T-helper 2 cell treated with Interferon-gamma antibody and Interleukin-4, amounts not matched to agents 5 μg/mL and 100 μg/mL, for 36 hours (primary cell): ENCODE measurements at regions not wholly inside any gene's neighbourhood (a gene's known extent, or its start where the extent isn't known, plus 50 kb on each side); places are given as distances from the start of the nearest gene placed in this dataset.

ENCODE experiments used
- DNase-seq: peaks from one replicate; pipeline ENCODE4 v3.0.0; 2021; ENCODE audit warnings: low spot score
- H3K27ac Mint-ChIP-seq: one replicate; pipeline ENCODE4 v1.8.0; 2021; ENCODE audit warnings: mild to moderate bottlenecking, mixed read lengths
- H3K27me3 Mint-ChIP-seq: one replicate; pipeline ENCODE4 v1.8.0; 2021; ENCODE audit warnings: low read depth, mixed read lengths
- H3K36me3 Mint-ChIP-seq: one replicate; pipeline ENCODE4 v1.8.0; 2021; ENCODE audit warnings: low read depth, mixed read lengths
- H3K4me1 Mint-ChIP-seq: one replicate; pipeline ENCODE4 v1.8.0; 2021; ENCODE audit warnings: low read depth, mixed read lengths
- H3K4me3 Mint-ChIP-seq: one replicate; pipeline ENCODE4 v1.8.0; 2022; ENCODE audit warnings: mild to moderate bottlenecking, moderate library complexity, mixed read lengths
- H3K9me3 Mint-ChIP-seq: one replicate; pipeline ENCODE4 v1.8.0; 2021; ENCODE audit warnings: mixed read lengths

DNA sequence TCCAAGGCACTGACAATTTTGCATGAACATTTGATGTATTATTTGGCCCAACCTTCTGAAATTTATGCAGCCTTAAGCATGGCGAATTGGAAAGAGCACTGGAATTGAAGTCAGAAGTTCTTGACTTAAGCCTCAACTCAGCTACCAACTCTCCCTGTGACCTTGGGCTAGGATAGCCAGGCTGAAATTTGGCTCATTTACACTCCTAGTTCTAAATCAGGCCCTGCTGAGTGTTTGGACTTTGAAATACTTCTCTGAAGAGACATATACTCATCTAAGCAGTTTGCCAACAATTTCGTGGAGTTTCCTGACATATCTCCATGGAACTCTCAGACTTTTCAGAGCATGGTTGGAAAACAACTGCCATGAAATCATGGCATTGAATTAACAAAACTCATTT lies 489.6 kb upstream of the PIK3C3 start:
- Mint-ChIP-seq H3K27ac (no peak overlapping the region), H3K4me3 (no peak overlapping the region)

GRCh38 chr18:41464278-41464677 lies 490.8 kb upstream of the PIK3C3 start:
- H3K27me3 Mint-ChIP-seq: no peaks in the 10 kb centered on the region
- H3K4me1 Mint-ChIP-seq: no peaks in the 10 kb centered on the region
- no peak overlapping the region for H3K4me3 Mint-ChIP-seq
- H3K9me3 Mint-ChIP-seq: peaks cover 9% of the 10 kb centered on the region
- DNase-seq: no peak
- no peak overlapping the region for H3K27ac Mint-ChIP-seq
- no peaks in the 10 kb centered on the region for H3K36me3 Mint-ChIP-seq

More for the DNA sequence above, 489.6 kb upstream of the PIK3C3 start:
- H3K36me3 Mint-ChIP-seq: no peaks in the 10 kb centered on the region
- no peaks in the 10 kb centered on the region for H3K4me1 Mint-ChIP-seq
- peaks cover 9% of the 10 kb centered on the region for H3K9me3 Mint-ChIP-seq
- no peaks in the 10 kb centered on the region for H3K27me3 Mint-ChIP-seq
- no peak for DNase-seq

DNA sequence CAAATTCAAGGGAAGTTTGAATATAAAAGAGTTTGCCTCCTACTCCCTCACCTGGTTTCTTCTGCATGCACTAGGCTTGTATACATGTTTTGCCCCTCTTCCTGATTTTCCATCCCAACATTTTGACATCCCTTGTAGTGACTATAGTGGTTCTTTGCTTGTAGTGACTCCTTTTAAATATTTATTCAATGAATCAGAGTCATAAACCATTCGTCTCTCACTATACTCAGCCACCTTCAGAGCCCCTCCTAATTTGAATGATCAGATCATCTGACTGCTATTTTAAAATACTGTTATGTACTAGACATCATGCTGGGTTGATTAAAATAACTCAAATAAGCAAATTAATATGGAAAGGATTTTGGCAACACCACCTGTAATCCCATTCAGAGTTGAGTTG lies 492.1 kb upstream of the PIK3C3 start:
- DNase-seq: no peak
- H3K27ac Mint-ChIP-seq: no peak overlapping the region
- H3K4me3 Mint-ChIP-seq: no peak overlapping the region
- no peaks in the 10 kb centered on the region for H3K36me3 Mint-ChIP-seq
- H3K4me1 Mint-ChIP-seq: no peaks in the 10 kb centered on the region
- H3K27me3 Mint-ChIP-seq: no peaks in the 10 kb centered on the region
- H3K9me3 Mint-ChIP-seq: peaks cover 9% of the 10 kb centered on the region

GRCh38 chr18:41461114-41461513 lies 493.9 kb upstream of the PIK3C3 start:
- H3K9me3 Mint-ChIP-seq: peaks cover 8% of the 10 kb centered on the region
- H3K4me3 Mint-ChIP-seq: no peak overlapping the region
- no peak overlapping the region for H3K27ac Mint-ChIP-seq
- no peaks in the 10 kb centered on the region for H3K27me3 Mint-ChIP-seq
- H3K4me1 Mint-ChIP-seq: no peaks in the 10 kb centered on the region
- no peaks in the 10 kb centered on the region for H3K36me3 Mint-ChIP-seq
- DNase-seq: no peak

DNA sequence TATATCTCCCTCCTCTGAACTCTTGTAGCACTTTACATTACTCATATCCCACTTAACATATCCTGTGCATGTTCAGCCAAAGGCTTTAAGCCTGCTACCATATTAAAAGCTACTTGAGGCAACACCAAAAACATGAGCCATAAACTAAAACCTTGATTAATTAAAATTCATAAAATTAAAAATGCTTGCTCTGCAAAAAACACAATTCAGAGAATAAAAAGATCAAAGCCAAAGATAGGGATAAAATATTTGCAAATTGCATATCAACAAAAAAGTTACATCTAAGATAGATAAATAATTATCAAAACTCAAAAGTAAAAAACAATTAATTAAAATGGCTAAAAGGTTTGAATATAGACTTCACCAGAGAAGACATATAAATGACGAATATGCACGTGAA lies 495.4 kb upstream of the PIK3C3 start:
- H3K9me3 Mint-ChIP-seq: peaks cover 9% of the 10 kb centered on the region
- no peak overlapping the region for H3K4me3 Mint-ChIP-seq
- H3K4me1 Mint-ChIP-seq: no peaks in the 10 kb centered on the region
- H3K27me3 Mint-ChIP-seq: no peaks in the 10 kb centered on the region
- no peak overlapping the region for H3K27ac Mint-ChIP-seq
- DNase-seq: no peak
- H3K36me3 Mint-ChIP-seq: no peaks in the 10 kb centered on the region

DNA sequence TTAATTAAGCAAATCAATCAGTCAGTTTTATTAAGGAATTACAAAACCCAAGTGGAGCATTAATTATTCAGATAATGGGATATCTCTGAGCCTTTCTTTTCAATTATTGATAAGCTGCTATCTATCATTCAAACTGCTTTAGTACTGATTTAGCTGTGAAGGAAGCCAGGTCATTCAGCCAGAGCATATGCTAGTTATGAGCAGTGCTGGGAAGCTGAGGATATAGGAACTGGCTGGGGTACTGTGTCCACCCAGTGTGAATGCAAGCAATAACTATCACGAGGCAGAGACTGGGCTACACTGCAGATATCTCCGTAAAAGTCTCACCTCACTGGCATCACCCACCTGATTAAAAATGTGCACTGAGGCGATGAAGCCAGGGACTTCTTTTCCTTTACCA lies 496.7 kb upstream of the PIK3C3 start:
- Mint-ChIP-seq H3K27ac (no peak overlapping the region), H3K4me1 (no peaks in the 10 kb centered on the region), H3K36me3 (no peaks in the 10 kb centered on the region), H3K4me3 (no peak overlapping the region), H3K9me3 (peaks cover 12% of the 10 kb centered on the region), H3K27me3 (no peaks in the 10 kb centered on the region)
- DNase-seq: no peak

GRCh38 chr18:41457765-41458326 lies 497.2 kb upstream of the PIK3C3 start:
- no peak overlapping the region for H3K4me3 Mint-ChIP-seq
- H3K9me3 Mint-ChIP-seq: peaks cover 17% of the 10 kb centered on the region

DNA sequence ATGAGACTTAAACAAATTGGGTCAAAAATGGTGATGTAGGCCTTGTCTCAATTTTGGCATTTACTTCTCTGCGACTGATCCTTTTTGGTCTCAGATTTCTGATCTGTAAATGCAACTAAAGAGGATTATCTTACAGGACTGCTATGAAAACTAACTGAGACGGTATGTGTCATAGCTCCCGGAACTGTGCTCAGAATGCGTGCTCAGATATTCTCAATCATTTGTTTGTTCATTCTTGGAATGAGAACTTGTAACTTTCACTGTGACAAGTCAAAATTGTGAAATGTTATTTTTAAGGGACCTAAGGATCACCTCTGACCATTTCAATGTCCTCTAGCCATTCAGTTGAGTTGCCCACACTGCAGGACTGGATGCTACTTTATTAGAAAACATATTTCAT lies 498.2 kb upstream of the PIK3C3 start:
- Mint-ChIP-seq H3K4me1 (no peaks in the 10 kb centered on the region), H3K27ac (no peak overlapping the region), H3K4me3 (no peak overlapping the region), H3K27me3 (no peaks in the 10 kb centered on the region), H3K9me3 (peaks cover 22% of the 10 kb centered on the region), H3K36me3 (no peaks in the 10 kb centered on the region)
- DNase-seq: no peak

More at GRCh38 chr18:41457765-41458326, 497.2 kb upstream of the PIK3C3 start:
- no peaks in the 10 kb centered on the region for H3K4me1 Mint-ChIP-seq
- no peaks in the 10 kb centered on the region for H3K27me3 Mint-ChIP-seq
- no peak overlapping the region for H3K27ac Mint-ChIP-seq
- no peak for DNase-seq
- H3K36me3 Mint-ChIP-seq: no peaks in the 10 kb centered on the region

GRCh38 chr18:41449612-41450011 lies 505.4 kb upstream of the PIK3C3 start:
- no peak for DNase-seq
- Mint-ChIP-seq H3K4me3 (no peak overlapping the region), H3K27ac (no peak overlapping the region), H3K4me1 (no peaks in the 10 kb centered on the region), H3K36me3 (no peaks in the 10 kb centered on the region), H3K27me3 (no peaks in the 10 kb centered on the region), H3K9me3 (peaks cover 14% of the 10 kb centered on the region)

- Mint-ChIP-seq H3K4me1 (no peaks in the 10 kb centered on the region), H3K27ac (no peak overlapping the region), H3K4me3 (no peak overlapping the region), H3K27me3 (no peaks in the 10 kb centered on the region), H3K36me3 (no peaks in the 10 kb centered on the region), H3K9me3 (peaks cover 4% of the 10 kb centered on the region)
- DNase-seq: no peak
These were observed 510.1 kb upstream of the PIK3C3 start for GRCh38 chr18:41444943-41445342.

DNA sequence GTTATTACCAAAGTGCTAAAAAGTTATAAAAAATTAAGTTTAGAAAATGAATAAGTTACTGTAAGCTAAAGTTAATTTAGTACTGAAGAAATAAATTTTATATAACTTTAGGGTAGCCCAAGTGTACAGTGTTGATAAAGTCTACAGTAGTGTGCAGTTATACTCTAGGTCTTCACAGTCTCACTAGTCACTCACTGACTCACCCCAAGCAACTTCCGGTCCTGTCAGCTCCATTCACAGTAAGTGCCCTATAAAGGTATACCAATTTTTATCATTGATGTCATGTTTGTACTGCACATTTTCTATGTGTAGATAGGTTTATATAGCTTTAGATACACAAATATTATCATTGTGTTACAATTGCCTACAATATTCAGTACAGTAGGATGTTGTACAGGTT lies 518.3 kb upstream of the PIK3C3 start:
- H3K27ac Mint-ChIP-seq: no peak overlapping the region
- no peaks in the 10 kb centered on the region for H3K27me3 Mint-ChIP-seq
- H3K4me1 Mint-ChIP-seq: no peaks in the 10 kb centered on the region

GRCh38 chr18:41418598-41418997 lies 536.4 kb upstream of the PIK3C3 start:
- H3K4me1 Mint-ChIP-seq: no peaks in the 10 kb centered on the region
- no peak overlapping the region for H3K4me3 Mint-ChIP-seq
- peaks cover 3% of the 10 kb centered on the region for H3K9me3 Mint-ChIP-seq
- H3K27ac Mint-ChIP-seq: no peak overlapping the region
- no peaks in the 10 kb centered on the region for H3K27me3 Mint-ChIP-seq
- no peak for DNase-seq
- no peaks in the 10 kb centered on the region for H3K36me3 Mint-ChIP-seq

More for the DNA sequence above, 518.3 kb upstream of the PIK3C3 start:
- H3K36me3 Mint-ChIP-seq: no peaks in the 10 kb centered on the region
- H3K4me3 Mint-ChIP-seq: no peak overlapping the region
- no peak for DNase-seq
- peaks cover 7% of the 10 kb centered on the region for H3K9me3 Mint-ChIP-seq

- H3K9me3 Mint-ChIP-seq: peaks cover 3% of the 10 kb centered on the region
- no peak overlapping the region for H3K4me3 Mint-ChIP-seq
- no peak overlapping the region for H3K27ac Mint-ChIP-seq
- H3K27me3 Mint-ChIP-seq: no peaks in the 10 kb centered on the region
- H3K36me3 Mint-ChIP-seq: no peaks in the 10 kb centered on the region
- no peaks in the 10 kb centered on the region for H3K4me1 Mint-ChIP-seq
- no peak for DNase-seq
These were observed 539.0 kb upstream of the PIK3C3 start for GRCh38 chr18:41416044-41416443.

GRCh38 chr18:41410006-41410405 lies 545.0 kb upstream of the PIK3C3 start:
- no peak for DNase-seq
- Mint-ChIP-seq H3K4me1 (no peaks in the 10 kb centered on the region), H3K4me3 (no peak overlapping the region), H3K27ac (no peak overlapping the region), H3K36me3 (no peaks in the 10 kb centered on the region), H3K27me3 (no peaks in the 10 kb centered on the region), H3K9me3 (peaks cover 8% of the 10 kb centered on the region)

DNA sequence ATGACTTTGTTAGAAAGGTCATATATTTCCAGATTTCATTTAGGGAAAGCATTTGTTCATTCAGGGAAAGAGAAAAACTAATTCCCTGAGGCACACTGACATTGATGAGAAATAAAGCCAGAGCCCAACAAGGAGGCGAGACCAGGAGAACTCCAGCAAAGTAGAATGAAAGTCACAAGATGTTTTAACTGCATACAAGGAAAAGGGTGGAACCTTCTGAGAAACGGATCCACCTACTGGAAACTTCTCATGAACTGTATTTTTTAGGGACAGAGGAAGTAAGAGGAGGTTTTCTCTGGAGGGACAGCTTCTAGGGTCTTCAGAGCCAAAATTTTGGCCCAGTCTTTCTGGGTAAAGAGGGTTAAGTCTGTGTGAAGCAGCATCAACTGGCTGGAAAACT lies 548.2 kb upstream of the PIK3C3 start:
- Mint-ChIP-seq H3K27ac (no peak overlapping the region), H3K4me3 (no peak overlapping the region), H3K36me3 (no peaks in the 10 kb centered on the region), H3K9me3 (peaks cover 10% of the 10 kb centered on the region), H3K27me3 (no peaks in the 10 kb centered on the region), H3K4me1 (no peaks in the 10 kb centered on the region)
- DNase-seq: no peak
